Keratinocyte (primary cell): ENCODE measurements at regions not wholly inside any gene's neighbourhood (a gene's known extent, or its start where the extent isn't known, plus 50 kb on each side); places are given as distances from the start of the nearest gene placed in this dataset.

Experiments used
- DNase-seq: peaks from one replicate; pipeline ENCODE4 v3.0.0-alpha.2; 2011; ENCODE audit warnings: low read depth, missing footprints, low spot score
- FAIRE-seq: peaks from 2 replicates; lab custom pipeline; 2011; peaks lifted over from hg19 to GRCh38; lab: Jason Lieb, UNC
- H2AFZ ChIP-seq: 2 replicates; pipeline ENCODE4 v1.6.0; 2012; ENCODE audit warnings: low read length, control low read depth, inconsistent platforms; ENCODE audit not compliant: control insufficient read depth
- H3K27ac ChIP-seq: 2 replicates; pipeline ENCODE4 v1.5.1; 2011; ENCODE audit warnings: low read length; ENCODE audit not compliant: control insufficient read depth, insufficient read depth
- H3K27me3 ChIP-seq: 3 replicates; pipeline ENCODE4 v1.6.0; 2011; ENCODE audit warnings: low read length; ENCODE audit not compliant: control insufficient read depth, insufficient read depth; ENCODE audit errors: extremely low read depth
- H3K36me3 ChIP-seq, 2 experiments: 2 replicates in 1 of 2; 3 replicates in 1 of 2; pipeline ENCODE4 v1.5.1; 2011; ENCODE audit warnings: low read length in 2 of 2, mild to moderate bottlenecking in 1 of 2; ENCODE audit not compliant: control insufficient read depth in 2 of 2, insufficient read depth in 2 of 2; ENCODE audit errors: extremely low read depth in 1 of 2
- H3K4me1 ChIP-seq: 3 replicates; pipeline ENCODE4 v1.5.1; 2011; ENCODE audit warnings: low read length; ENCODE audit not compliant: control insufficient read depth, insufficient read depth; ENCODE audit errors: extremely low read depth
- H3K4me2 ChIP-seq: 3 replicates; pipeline ENCODE4 v1.6.0; 2011; ENCODE audit warnings: low read depth, low read length; ENCODE audit not compliant: control insufficient read depth, insufficient read depth; ENCODE audit errors: extremely low read depth
- H3K4me3 ChIP-seq, 3 experiments: fragments of 200-600 bp in 1 of 3; sonication (generic) in 1 of 3; 2 replicates in 2 of 3; 3 replicates in 1 of 3; pipeline ENCODE4 v1.5.1; 2011 to 2016; ENCODE audit warnings: low read length in 3 of 3, mild to moderate bottlenecking in 3 of 3, control low read depth in 2 of 3, inconsistent platforms in 1 of 3, low read depth in 1 of 3, mixed read lengths in 1 of 3, mixed run types in 1 of 3, moderate library complexity in 1 of 3; ENCODE audit not compliant: control insufficient read depth in 2 of 3, insufficient read depth in 2 of 3; ENCODE audit errors: extremely low read depth in 1 of 3
- H3K79me2 ChIP-seq: 2 replicates; pipeline ENCODE4 v1.6.0; 2012; ENCODE audit warnings: low read length; ENCODE audit not compliant: control insufficient read depth, insufficient read depth
- H3K9ac ChIP-seq: 3 replicates; pipeline ENCODE4 v1.6.0; 2011; ENCODE audit warnings: low read length; ENCODE audit not compliant: control insufficient read depth, insufficient read depth; ENCODE audit errors: extremely low read depth
- H3K9me1 ChIP-seq: 3 replicates; pipeline ENCODE4 v1.6.0; 2011; ENCODE audit warnings: low read length; ENCODE audit not compliant: control insufficient read depth, insufficient read depth; ENCODE audit errors: extremely low read depth
- H3K9me3 ChIP-seq: 2 replicates; pipeline ENCODE4 v1.5.1; 2012; ENCODE audit warnings: low read depth, low read length; ENCODE audit not compliant: control insufficient read depth
- H4K20me1 ChIP-seq: 3 replicates; pipeline ENCODE4 v1.6.0; 2011; ENCODE audit warnings: low read length; ENCODE audit not compliant: control insufficient read depth, insufficient read depth; ENCODE audit errors: extremely low read depth
- EZH2 ChIP-seq: IDR thresholded peaks from one replicate; pipeline ENCODE4 v1.6.1; 2012; ENCODE audit warnings: inconsistent platforms, mild to moderate bottlenecking, low read length, moderate library complexity
- dilution Hi-C: fragments of 300-500 bp; cut with MboI; formaldehyde crosslinking; loops from one replicate; pipeline ENCODE4 v1.7.0; 2020; ENCODE audit warnings: low sequenced_read_pairs; ENCODE audit not compliant: extremely low pct_ligation_motif_present
- TF ChIP-seq, protein P1 (sequence below), 3 experiments: IDR thresholded peaks in 1 of 3; conservative IDR thresholded peaks in 1 of 3; optimal IDR thresholded peaks in 1 of 3; 2 replicates in 2 of 3; 3 replicates in 1 of 3; pipeline versions ENCODE3 to v1.5.1; 2011; ENCODE audit warnings: low read length in 3 of 3, mild to moderate bottlenecking in 3 of 3, moderate library complexity in 2 of 3, control low read depth in 1 of 3, inconsistent platforms in 1 of 3; ENCODE audit not compliant: insufficient read depth in 2 of 3; ENCODE audit errors: extremely low read depth in 1 of 3

DNA sequence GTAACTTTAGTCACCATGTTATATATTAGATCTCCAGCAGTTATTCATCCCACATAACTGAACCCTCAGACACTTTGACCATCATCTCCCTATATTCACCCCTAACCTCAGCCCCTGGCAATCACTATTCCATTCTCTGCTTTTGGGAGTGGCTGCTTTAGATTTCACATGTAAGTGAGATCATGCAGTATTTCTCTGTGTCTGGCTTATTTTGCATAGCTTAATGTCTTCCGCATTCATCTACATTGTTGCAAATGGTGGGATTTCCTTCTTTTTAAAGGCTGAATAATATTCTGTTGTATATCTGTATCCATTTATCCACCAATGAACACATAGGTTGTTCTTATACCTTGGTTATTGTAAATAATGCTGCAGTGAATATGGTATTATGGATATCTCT is 411.6 kb upstream of the ZEB2 start:
- FAIRE-seq (no peak), DNase-seq (no peak)
- H3K9me1 ChIP-seq, result no peaks in the 10 kb centered on the region
- no peaks in the 10 kb centered on the region for H3K36me3 ChIP-seq
- H3K4me1 ChIP-seq, result no peaks in the 10 kb centered on the region
- no peak overlapping the region for H2AFZ ChIP-seq
- TF ChIP-seq EZH2, result no peak
- TF ChIP-seq, protein P1, sequence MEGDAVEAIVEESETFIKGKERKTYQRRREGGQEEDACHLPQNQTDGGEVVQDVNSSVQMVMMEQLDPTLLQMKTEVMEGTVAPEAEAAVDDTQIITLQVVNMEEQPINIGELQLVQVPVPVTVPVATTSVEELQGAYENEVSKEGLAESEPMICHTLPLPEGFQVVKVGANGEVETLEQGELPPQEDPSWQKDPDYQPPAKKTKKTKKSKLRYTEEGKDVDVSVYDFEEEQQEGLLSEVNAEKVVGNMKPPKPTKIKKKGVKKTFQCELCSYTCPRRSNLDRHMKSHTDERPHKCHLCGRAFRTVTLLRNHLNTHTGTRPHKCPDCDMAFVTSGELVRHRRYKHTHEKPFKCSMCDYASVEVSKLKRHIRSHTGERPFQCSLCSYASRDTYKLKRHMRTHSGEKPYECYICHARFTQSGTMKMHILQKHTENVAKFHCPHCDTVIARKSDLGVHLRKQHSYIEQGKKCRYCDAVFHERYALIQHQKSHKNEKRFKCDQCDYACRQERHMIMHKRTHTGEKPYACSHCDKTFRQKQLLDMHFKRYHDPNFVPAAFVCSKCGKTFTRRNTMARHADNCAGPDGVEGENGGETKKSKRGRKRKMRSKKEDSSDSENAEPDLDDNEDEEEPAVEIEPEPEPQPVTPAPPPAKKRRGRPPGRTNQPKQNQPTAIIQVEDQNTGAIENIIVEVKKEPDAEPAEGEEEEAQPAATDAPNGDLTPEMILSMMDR (optimal IDR thresholded peaks at IDR 0.05 in 1 of 3, IDR thresholded peaks at IDR 0.05 in 1 of 3, conservative IDR thresholded peaks at IDR 0.05 in 1 of 3; ENCODE audit: extremely low read depth in 1 of 3, insufficient read depth in 2 of 3, low read length in 3 of 3), result no peak
- no peaks in the 10 kb centered on the region for H4K20me1 ChIP-seq
- H3K9me3 ChIP-seq, result no peaks in the 10 kb centered on the region
- dilution Hi-C loops, result no loop called here
- no peak overlapping the region for H3K9ac ChIP-seq
- no peaks in the 10 kb centered on the region for H3K79me2 ChIP-seq
- no peak overlapping the region for H3K27ac ChIP-seq
- no peak overlapping the region for H3K4me3 ChIP-seq
- no peak overlapping the region for H3K4me2 ChIP-seq
- no peaks in the 10 kb centered on the region for H3K27me3 ChIP-seq

DNA sequence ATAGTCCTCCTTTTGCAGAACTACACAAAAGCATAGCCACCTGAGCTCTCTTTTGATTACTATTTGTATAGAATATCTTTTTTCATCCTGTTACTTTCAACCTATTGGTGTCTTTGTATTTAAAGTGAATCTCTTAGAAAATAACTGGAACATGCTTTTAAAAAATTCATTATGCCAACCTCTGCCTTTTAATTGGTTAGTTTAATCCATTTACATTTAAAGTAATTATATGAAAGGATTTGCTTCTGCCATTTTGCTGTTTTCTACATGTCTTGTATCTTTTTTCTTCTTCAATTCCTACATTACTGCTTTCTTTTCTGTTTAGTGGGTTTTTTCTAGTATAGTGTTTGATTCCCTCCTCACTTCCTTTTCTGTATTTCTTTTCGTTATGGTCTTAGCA is 407.5 kb upstream of the ZEB2 start:
- Histone ChIP-seq H3K9me1 (no peaks in the 10 kb centered on the region), H3K79me2 (no peaks in the 10 kb centered on the region), H3K27ac (no peak overlapping the region), H3K27me3 (no peaks in the 10 kb centered on the region), H3K4me3 (no peak overlapping the region), H2AFZ (no peak overlapping the region), H3K9ac (no peak overlapping the region), H3K4me2 (no peak overlapping the region), H3K4me1 (no peaks in the 10 kb centered on the region), H4K20me1 (no peaks in the 10 kb centered on the region), H3K9me3 (no peaks in the 10 kb centered on the region), H3K36me3 (no peaks in the 10 kb centered on the region)
- no peak for FAIRE-seq
- TF ChIP-seq EZH2, result no peak
- TF ChIP-seq, protein P1 (optimal IDR thresholded peaks at IDR 0.05 in 1 of 3, IDR thresholded peaks at IDR 0.05 in 1 of 3, conservative IDR thresholded peaks at IDR 0.05 in 1 of 3; ENCODE audit: extremely low read depth in 1 of 3, insufficient read depth in 2 of 3, low read length in 3 of 3), result no peak
- DNase-seq, result no peak
- dilution Hi-C loops, result no loop called here
